GM12878 (cell line): ENCODE measurements at regions not wholly inside any gene's neighbourhood (a gene's known extent, or its start where the extent isn't known, plus 50 kb on each side); places are given as distances from the start of the nearest gene placed in this dataset.

Experiments
- ATAC-seq: fragments of 200-7000 bp; cut with Tn5 transposase; 3 replicates; pipeline ENCODE4 v1.9.1; 2020; ENCODE audit warnings: mild to moderate bottlenecking, moderate library complexity
- BruUV-seq: library from RNA; stranded (reverse); fragments of 400-500 nt; replicated peaks from 2 replicates; lab custom pipeline; 2021; lab: Mats Ljungman, UMichigan
- CTCF ChIA-PET: fragments of 300-600 bp; sonication (Branson Sonifier 250); formaldehyde crosslinking; extraction: SDS; loops from one replicate; lab custom pipeline; 2021; ENCODE audit warnings: inconsistent platforms; lab: Yijun Ruan, JAX
- POLR2A ChIA-PET: fragments of 350-600 bp; formaldehyde crosslinking; extraction: SDS; loops from one replicate; lab custom pipeline; 2021; ENCODE audit warnings: inconsistent platforms; lab: Charles Lee
- RAD21 ChIA-PET: fragments of 300-600 bp; sonication (Branson Sonifier 250); formaldehyde crosslinking; loops from one replicate; lab custom pipeline; 2023; ENCODE audit warnings: antibody characterized with exemption; ENCODE audit not compliant: unreplicated experiment; lab: Charles Lee
- SMC1A ChIA-PET: fragments of 300-600 bp; sonication (Branson Sonifier 250); formaldehyde crosslinking; loops from one replicate; lab custom pipeline; 2023; ENCODE audit not compliant: unreplicated experiment, uncharacterized antibody; lab: Charles Lee
- DNase-seq: peaks from one replicate; pipeline ENCODE4 v3.0.0-alpha.2; 2011; ENCODE audit warnings: low read depth, low spot score
- FAIRE-seq: peaks from 3 replicates; lab custom pipeline; 2011; peaks lifted over from hg19 to GRCh38; lab: Jason Lieb, UNC
- H2AFZ ChIP-seq: 2 replicates; pipeline ENCODE4 v1.6.0; 2011; ENCODE audit warnings: low read depth, low read length, control low read depth; ENCODE audit not compliant: control insufficient read depth
- H3K27ac ChIP-seq: 2 replicates; pipeline ENCODE4 v1.5.1; 2011; ENCODE audit warnings: control low read depth; ENCODE audit not compliant: control insufficient read depth, insufficient read depth
- H3K27me3 ChIP-seq, 2 experiments: replicated peaks in 1 of 2; 2 replicates each; pipeline versions ENCODE4 v1.6.0 to v1.6.1; 2011; ENCODE audit warnings: low read length in 1 of 2; ENCODE audit not compliant: control insufficient read depth in 2 of 2, insufficient read depth in 2 of 2
- H3K36me3 ChIP-seq, 2 experiments: 2 replicates each; pipeline ENCODE4 v1.5.1; 2011; ENCODE audit warnings: low read length in 1 of 2; ENCODE audit not compliant: control insufficient read depth in 2 of 2, insufficient read depth in 2 of 2
- H3K4me1 ChIP-seq: 2 replicates; pipeline ENCODE4 v1.6.1; 2011; ENCODE audit warnings: mild to moderate bottlenecking, low read length, moderate library complexity, mixed read lengths; ENCODE audit not compliant: control insufficient read depth, insufficient read depth
- H3K4me2 ChIP-seq: 2 replicates; pipeline ENCODE4 v1.6.0; 2011; ENCODE audit warnings: control low read depth; ENCODE audit not compliant: control insufficient read depth, insufficient read depth
- H3K4me3 ChIP-seq: fragments of 200-600 bp; sonication (generic); 2 replicates; pipeline ENCODE4 v1.5.1; 2016
- H3K79me2 ChIP-seq: 2 replicates; pipeline ENCODE4 v1.6.0; 2011; ENCODE audit warnings: low read length; ENCODE audit not compliant: control insufficient read depth, insufficient read depth
- H3K9ac ChIP-seq: 2 replicates; pipeline ENCODE4 v1.8.0; 2011; ENCODE audit warnings: low read length, control low read depth, mixed read lengths; ENCODE audit not compliant: control insufficient read depth, insufficient read depth
- H3K9me3 ChIP-seq: replicated peaks from 3 replicates; pipeline ENCODE4 v1.5.1; 2011; ENCODE audit warnings: mild to moderate bottlenecking, low read length; ENCODE audit not compliant: control insufficient read depth, insufficient read depth
- H4K20me1 ChIP-seq: 2 replicates; pipeline ENCODE4 v1.6.0; 2011; ENCODE audit not compliant: control insufficient read depth, insufficient read depth
- BACH1 ChIP-seq: fragments of 450-650 bp; IDR thresholded peaks from 2 replicates; pipeline ENCODE4 v1.6.1; 2017; ENCODE audit warnings: mild to moderate bottlenecking, borderline replicate concordance
- HCFC1 ChIP-seq: fragments of 150-350 bp; IDR thresholded peaks from 2 replicates; pipeline ENCODE4 v1.6.1; 2014; ENCODE audit warnings: low read length
- KLF5 ChIP-seq: fragments of 450-650 bp; IDR thresholded peaks from 2 replicates; pipeline ENCODE4 v1.6.1; 2014; ENCODE audit warnings: mild to moderate bottlenecking; ENCODE audit not compliant: partially characterized antibody
- MEF2B ChIP-seq: fragments of 450-650 bp; IDR thresholded peaks from 2 replicates; pipeline ENCODE4 v1.6.1; 2018; ENCODE audit warnings: mild to moderate bottlenecking, moderate library complexity; ENCODE audit not compliant: partially characterized antibody, poor library complexity, severe bottlenecking
- NFXL1 ChIP-seq: fragments of 450-650 bp; IDR thresholded peaks from 2 replicates; pipeline ENCODE4 v1.6.1; 2017; ENCODE audit warnings: antibody characterized with exemption, mild to moderate bottlenecking, borderline replicate concordance
- NFYA ChIP-seq: IDR thresholded peaks from 2 replicates; pipeline ENCODE4 v1.6.1; 2011; ENCODE audit warnings: low read depth, mild to moderate bottlenecking, low read length, improper control_type of control experiment, borderline replicate concordance
- SPI1 ChIP-seq: IDR thresholded peaks from 2 replicates; pipeline ENCODE4 v1.6.1; 2011; ENCODE audit warnings: low read depth, mild to moderate bottlenecking, low read length, moderate library complexity, borderline replicate concordance; ENCODE audit not compliant: insufficient read depth
- WGBS: methylation state at CpG from one replicate; pipeline ENCODE4 v1.1.6; 2016; ENCODE audit warnings: low lambda C conversion rate; ENCODE audit not compliant: insufficient replicate concordance, insufficient coverage; ENCODE audit errors: missing lambda C conversion rate; 5-methylcytosine and 5-hydroxymethylcytosine counted together
- in situ Hi-C: fragments of 300-500 bp; cut with MboI; formaldehyde crosslinking; loops from 9 replicates; pipeline ENCODE4 v1.14.3; 2018; ENCODE audit warnings: mixed read lengths
- intact Hi-C: fragments of 100-400 bp; cut with micrococcal nuclease; formaldehyde crosslinking; loops from one replicate; pipeline ENCODE4 v1.14.2; 2022; ENCODE audit not compliant: unreplicated experiment
- TF ChIP-seq, protein P1 (sequence below): IDR thresholded peaks from 2 replicates; pipeline ENCODE4 v1.6.1; 2012; ENCODE audit warnings: low read depth, low read length, improper control_type of control experiment
- TF ChIP-seq, protein P2 (sequence below): fragments of 450-650 bp; IDR thresholded peaks from 2 replicates; pipeline ENCODE4 v1.6.1; 2017; ENCODE audit warnings: mild to moderate bottlenecking

DNA sequence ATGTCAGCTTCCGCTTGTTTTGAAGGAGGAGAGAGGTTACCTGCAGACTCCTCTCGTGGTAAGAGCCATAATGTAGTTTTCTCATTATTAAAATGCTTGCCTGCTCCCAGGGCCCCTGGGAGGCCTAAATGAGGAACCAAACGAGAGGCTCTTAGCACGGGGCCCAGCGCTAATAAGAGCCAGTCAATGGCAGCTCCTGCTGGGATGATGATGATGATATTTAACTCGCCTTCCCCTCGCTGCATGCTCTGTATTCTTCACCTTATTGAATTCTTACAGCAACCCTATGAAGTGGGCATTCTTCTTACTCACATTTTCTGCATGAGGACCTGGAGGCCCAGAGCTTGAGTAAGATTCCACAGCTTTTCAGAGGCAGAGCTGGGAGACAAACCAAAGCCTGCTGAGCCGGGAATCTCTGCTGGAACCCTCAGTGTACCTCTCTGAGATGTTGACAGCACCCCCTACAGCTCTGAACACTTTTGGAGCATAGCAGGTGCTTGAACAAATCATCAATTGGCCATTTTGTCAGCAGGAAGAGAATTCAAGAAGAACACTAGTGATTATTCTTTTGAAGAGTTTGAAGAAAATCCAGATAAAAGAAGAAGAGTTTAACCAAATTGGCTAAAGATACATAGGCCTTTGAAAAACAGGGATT, 93.1 kb upstream of the HABP2 start:
- ChIA-PET POLR2A (no interaction called here), SMC1A (no interaction called here)
- BruUV-seq = no TSS peak
- 11% methylated on average over 8 of the region's 8 CpGs for WGBS
- no peaks in the 10 kb centered on the region for H3K79me2 ChIP-seq
- no peak overlapping the region for H3K9ac ChIP-seq
- no peak overlapping the region for H2AFZ ChIP-seq
- no peak overlapping the region for H3K27ac ChIP-seq
- intact Hi-C loops = no loop called here
- H3K4me2 ChIP-seq = no peak overlapping the region
- no peak overlapping the region for H3K4me3 ChIP-seq
- no peaks in the 10 kb centered on the region for H4K20me1 ChIP-seq
- no peaks in the 10 kb centered on the region for H3K4me1 ChIP-seq
- TF ChIP-seq HCFC1 (no peak), BACH1 (no peak), MEF2B (no peak), SPI1 (no peak), NFXL1 (no peak), KLF5 (no peak), NFYA (no peak)
- TF ChIP-seq, protein P1, sequence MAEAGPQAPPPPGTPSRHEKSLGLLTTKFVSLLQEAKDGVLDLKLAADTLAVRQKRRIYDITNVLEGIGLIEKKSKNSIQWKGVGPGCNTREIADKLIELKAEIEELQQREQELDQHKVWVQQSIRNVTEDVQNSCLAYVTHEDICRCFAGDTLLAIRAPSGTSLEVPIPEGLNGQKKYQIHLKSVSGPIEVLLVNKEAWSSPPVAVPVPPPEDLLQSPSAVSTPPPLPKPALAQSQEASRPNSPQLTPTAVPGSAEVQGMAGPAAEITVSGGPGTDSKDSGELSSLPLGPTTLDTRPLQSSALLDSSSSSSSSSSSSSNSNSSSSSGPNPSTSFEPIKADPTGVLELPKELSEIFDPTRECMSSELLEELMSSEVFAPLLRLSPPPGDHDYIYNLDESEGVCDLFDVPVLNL = no peak
- TF ChIP-seq, protein P2, sequence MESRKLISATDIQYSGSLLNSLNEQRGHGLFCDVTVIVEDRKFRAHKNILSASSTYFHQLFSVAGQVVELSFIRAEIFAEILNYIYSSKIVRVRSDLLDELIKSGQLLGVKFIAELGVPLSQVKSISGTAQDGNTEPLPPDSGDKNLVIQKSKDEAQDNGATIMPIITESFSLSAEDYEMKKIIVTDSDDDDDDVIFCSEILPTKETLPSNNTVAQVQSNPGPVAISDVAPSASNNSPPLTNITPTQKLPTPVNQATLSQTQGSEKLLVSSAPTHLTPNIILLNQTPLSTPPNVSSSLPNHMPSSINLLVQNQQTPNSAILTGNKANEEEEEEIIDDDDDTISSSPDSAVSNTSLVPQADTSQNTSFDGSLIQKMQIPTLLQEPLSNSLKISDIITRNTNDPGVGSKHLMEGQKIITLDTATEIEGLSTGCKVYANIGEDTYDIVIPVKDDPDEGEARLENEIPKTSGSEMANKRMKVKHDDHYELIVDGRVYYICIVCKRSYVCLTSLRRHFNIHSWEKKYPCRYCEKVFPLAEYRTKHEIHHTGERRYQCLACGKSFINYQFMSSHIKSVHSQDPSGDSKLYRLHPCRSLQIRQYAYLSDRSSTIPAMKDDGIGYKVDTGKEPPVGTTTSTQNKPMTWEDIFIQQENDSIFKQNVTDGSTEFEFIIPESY = no peak
- TF ChIP-seq, all 136 proteins: peak for 0
- ATAC-seq (no peak), FAIRE-seq (no peak), DNase-seq (no peak)
- RAD21 ChIA-PET = no interaction called here
- Histone ChIP-seq H3K36me3 (no peaks in the 10 kb centered on the region), H3K9me3 (no peaks in the 10 kb centered on the region), H3K27me3 (no peaks in the 10 kb centered on the region; a peak in 2 of 4 replicates)
- in situ Hi-C loops = no loop called here
- CTCF ChIA-PET = no interaction called here
